GM10266 (cell line): ENCODE measurements at regions not wholly inside any gene's neighbourhood (a gene's known extent, or its start where the extent isn't known, plus 50 kb on each side); places are given as distances from the start of the nearest gene placed in this dataset.

ENCODE experiments used
- DNase-seq: peaks from one replicate; pipeline ENCODE4 v3.0.0; 2012; ENCODE audit errors: extremely low spot score
- TF ChIP-seq, protein P1 (sequence below): IDR thresholded peaks from 2 replicates; pipeline ENCODE4 v1.5.1; 2012; ENCODE audit warnings: mild to moderate bottlenecking, low read depth; ENCODE audit not compliant: control insufficient read depth, insufficient read depth; ENCODE audit errors: missing control alignments

GRCh38 chr18:41756141-41756540 is 198.9 kb upstream of the PIK3C3 start:
- TF ChIP-seq, protein P1, sequence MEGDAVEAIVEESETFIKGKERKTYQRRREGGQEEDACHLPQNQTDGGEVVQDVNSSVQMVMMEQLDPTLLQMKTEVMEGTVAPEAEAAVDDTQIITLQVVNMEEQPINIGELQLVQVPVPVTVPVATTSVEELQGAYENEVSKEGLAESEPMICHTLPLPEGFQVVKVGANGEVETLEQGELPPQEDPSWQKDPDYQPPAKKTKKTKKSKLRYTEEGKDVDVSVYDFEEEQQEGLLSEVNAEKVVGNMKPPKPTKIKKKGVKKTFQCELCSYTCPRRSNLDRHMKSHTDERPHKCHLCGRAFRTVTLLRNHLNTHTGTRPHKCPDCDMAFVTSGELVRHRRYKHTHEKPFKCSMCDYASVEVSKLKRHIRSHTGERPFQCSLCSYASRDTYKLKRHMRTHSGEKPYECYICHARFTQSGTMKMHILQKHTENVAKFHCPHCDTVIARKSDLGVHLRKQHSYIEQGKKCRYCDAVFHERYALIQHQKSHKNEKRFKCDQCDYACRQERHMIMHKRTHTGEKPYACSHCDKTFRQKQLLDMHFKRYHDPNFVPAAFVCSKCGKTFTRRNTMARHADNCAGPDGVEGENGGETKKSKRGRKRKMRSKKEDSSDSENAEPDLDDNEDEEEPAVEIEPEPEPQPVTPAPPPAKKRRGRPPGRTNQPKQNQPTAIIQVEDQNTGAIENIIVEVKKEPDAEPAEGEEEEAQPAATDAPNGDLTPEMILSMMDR: no peak
- DNase-seq: no peak

DNA sequence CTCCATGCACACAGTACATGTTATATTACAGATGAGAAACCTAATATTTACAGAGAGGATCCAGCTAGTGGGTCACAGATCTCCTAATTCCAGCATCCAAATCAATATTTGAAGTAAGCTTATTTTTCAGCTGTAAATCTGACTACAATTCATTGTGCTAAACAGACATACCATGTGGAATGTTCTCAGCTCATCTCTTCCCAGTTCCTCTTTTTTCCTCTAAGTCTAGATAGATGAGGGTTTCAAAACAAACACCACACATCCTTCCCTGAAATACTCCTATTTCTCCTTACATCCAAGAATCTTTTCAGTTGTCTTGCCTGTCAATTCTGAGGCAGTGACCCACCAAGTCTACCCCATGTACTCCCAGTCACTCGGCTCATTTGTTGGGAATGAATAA is 200.7 kb upstream of the PIK3C3 start:
- TF ChIP-seq, protein P1: no peak
- no peak for DNase-seq

DNA sequence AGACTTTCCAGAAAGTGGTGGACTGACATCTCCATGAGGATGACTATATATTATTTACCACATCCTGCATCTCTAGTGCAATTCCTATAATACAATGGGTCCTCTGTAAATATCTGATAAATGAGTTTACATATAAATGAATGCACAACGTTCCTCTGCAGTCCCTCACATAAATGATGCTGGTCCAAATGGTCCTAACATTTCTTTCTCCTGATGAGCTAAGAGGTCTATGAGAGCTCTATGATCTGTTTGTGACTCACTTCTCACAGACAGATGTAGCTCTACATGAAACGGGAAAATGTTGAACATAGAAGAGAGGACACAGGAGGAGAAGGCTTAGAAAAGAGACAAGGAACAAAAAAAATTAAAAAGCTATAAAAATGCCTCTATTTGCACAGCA is 201.2 kb upstream of the PIK3C3 start:
- no peak for DNase-seq
- TF ChIP-seq, protein P1: no peak

- TF ChIP-seq, protein P1: no peak
- DNase-seq: no peak
These were observed 202.2 kb upstream of the PIK3C3 start for GRCh38 chr18:41752826-41753225.

DNA sequence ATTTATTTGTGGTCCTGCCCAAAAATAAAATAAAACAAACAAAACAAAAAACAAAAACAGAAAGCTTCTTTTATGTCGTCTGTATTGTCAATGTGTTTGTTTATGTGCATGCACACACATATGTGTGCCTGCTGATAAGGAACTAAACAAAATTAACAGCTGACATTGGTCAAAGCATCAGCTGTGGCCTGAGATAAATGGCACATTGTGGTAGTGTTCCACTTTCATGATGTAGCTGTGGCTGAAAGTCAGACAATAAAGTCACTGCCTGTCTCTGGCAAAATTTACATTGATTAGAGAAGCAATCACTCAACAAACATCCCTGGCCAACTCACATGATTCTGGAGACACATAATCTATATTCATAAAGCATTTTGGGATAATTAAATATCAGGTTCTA is 203.4 kb upstream of the PIK3C3 start:
- TF ChIP-seq, protein P1: no peak
- no peak for DNase-seq

DNA sequence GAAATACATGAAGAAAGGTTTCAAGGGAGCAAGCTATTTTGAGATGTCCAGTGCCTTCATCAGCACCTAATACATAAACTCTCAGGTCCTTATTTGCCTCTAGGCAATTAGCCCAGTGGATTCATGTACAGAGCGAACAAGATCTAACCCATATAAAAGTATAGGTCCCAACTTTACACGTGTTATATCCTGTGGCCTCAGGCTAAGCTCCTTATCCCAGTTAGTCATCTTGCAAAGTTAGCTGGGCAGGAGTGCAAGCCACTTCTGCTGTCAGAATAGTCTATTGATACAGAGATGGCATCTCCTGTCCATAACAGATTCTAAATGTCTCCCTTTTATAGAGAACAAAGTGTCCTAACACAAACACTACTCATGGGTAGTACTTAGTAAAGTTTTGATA is 203.9 kb upstream of the PIK3C3 start:
- no peak for DNase-seq
- TF ChIP-seq, protein P1: no peak

- DNase-seq: no peak
- TF ChIP-seq, protein P1: no peak
These were observed 207.3 kb upstream of the PIK3C3 start for GRCh38 chr18:41747723-41748242.
